Aorta (tissue), 5 donors: ENCODE measurements at regions not wholly inside any gene's neighbourhood (a gene's known extent, or its start where the extent isn't known, plus 50 kb on each side); places are given as distances from the start of the nearest gene placed in this dataset.

ENCODE experiments used
- ATAC-seq: fragments of 200-7000 bp; cut with Tn5 transposase; one replicate; pipeline ENCODE4 v1.9.1; 2022; ENCODE audit warnings: moderate library complexity; ENCODE audit not compliant: low FRiP score
- DNase-seq, 2 donors: peaks; one replicate each; pipeline ENCODE4 v3.0.0-alpha.2; 2020
- H3K27ac ChIP-seq, 2 donors: one replicate each; pipeline ENCODE4 v1.5.1; 2013; ENCODE audit warnings: low read length in 2 of 2, mild to moderate bottlenecking in 2 of 2, moderate library complexity in 2 of 2, control low read depth in 1 of 2, inconsistent platforms in 1 of 2, low read depth in 1 of 2
- H3K27me3 ChIP-seq, 2 donors: one replicate each; pipeline ENCODE4 v1.6.1; 2013; ENCODE audit warnings: control low read depth in 1 of 2, low read length in 1 of 2, mild to moderate bottlenecking in 1 of 2, moderate library complexity in 1 of 2; ENCODE audit not compliant: insufficient read depth in 2 of 2, control insufficient read depth in 1 of 2
- H3K36me3 ChIP-seq, 2 donors: one replicate each; pipeline ENCODE4 v1.6.1; 2013; ENCODE audit warnings: control low read depth in 1 of 2, low read length in 1 of 2, mild to moderate bottlenecking in 1 of 2; ENCODE audit not compliant: insufficient read depth in 2 of 2, control insufficient read depth in 1 of 2
- H3K4me1 ChIP-seq, 2 donors: one replicate each; pipeline ENCODE4 v1.6.1; 2013; ENCODE audit warnings: low read length in 2 of 2, control low read depth in 1 of 2, mild to moderate bottlenecking in 1 of 2, moderate library complexity in 1 of 2; ENCODE audit not compliant: insufficient read depth in 2 of 2, control insufficient read depth in 1 of 2
- H3K4me3 ChIP-seq, 2 donors: one replicate each; pipeline ENCODE4 v1.5.1; 2013; ENCODE audit warnings: low read length in 2 of 2, control low read depth in 1 of 2, mild to moderate bottlenecking in 1 of 2
- H3K9me3 ChIP-seq: one replicate; pipeline ENCODE4 v1.6.1; 2013; ENCODE audit warnings: mild to moderate bottlenecking, low read length; ENCODE audit not compliant: control insufficient read depth
- WGBS, 2 donors: extraction: QIAGEN DNeasy Blood & Tissue Kit; methylation state at CpG; one replicate each; pipeline ENCODE4 v1.1.7; 2013; 5-methylcytosine and 5-hydroxymethylcytosine counted together
- intact Hi-C, 2 donors: fragments of 100-400 bp; cut with DNase I; formaldehyde crosslinking; loops; one replicate each; pipeline versions ENCODE4 v1.14.2 to v1.15.0; 2022
- donor health status: healthy with polysubstance abuse.
- donor health status: Bipolar disorder and iron deficiency.
- donor health status: DM: no; HTN: no; CAD: no.
- donor health status: DM: no; HTN: no; CAD: no.
- donor health status: DM: yes; HTN: yes; CAD: no.

DNA sequence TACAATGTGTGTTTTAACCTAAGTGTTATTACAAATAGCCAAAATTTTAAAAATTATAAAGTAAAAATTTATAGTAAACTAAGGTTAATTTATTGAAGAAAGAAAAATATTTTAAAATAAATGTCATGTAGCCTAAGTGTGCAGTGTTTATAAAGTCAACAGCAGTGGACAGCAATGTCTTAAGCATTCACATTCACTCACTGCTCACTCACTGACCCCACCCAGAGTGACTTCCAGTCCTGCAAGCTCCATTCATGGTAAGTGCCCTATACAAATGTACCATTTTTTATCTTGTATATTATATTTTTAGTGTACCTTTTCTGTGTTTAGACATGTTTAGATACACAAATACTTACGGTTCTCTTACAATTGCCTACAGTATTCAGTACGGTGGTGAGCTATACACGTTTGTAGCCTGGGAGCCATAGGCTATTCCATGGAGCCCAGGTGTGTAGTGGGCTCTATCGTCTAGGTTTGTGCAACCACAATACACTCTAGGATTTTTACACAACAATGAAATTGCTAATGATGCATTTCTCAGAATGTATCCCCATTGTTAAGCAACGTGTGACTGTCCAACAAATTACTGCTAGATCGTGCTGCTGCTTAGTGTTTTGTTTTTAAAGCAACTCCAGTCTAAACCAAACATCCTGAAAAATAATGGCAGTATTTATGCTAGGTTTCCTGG, 108.9 kb upstream of the NAMPT start:
- H3K27me3 ChIP-seq = peaks cover 0 to 2% of the 10 kb centered on the region in 2 donors
- H3K27ac ChIP-seq = no peak overlapping the region
- H3K4me3 ChIP-seq = no peak overlapping the region
- no peaks in the 10 kb centered on the region for H3K36me3 ChIP-seq
- WGBS, 2 donors = 55 to 65% methylated on average over 6 of the region's 6 CpGs
- ATAC-seq = no peak
- no peak for DNase-seq
- H3K4me1 ChIP-seq = no peaks in the 10 kb centered on the region
- intact Hi-C loops = no loop called here
- no peaks in the 10 kb centered on the region for H3K9me3 ChIP-seq

DNA sequence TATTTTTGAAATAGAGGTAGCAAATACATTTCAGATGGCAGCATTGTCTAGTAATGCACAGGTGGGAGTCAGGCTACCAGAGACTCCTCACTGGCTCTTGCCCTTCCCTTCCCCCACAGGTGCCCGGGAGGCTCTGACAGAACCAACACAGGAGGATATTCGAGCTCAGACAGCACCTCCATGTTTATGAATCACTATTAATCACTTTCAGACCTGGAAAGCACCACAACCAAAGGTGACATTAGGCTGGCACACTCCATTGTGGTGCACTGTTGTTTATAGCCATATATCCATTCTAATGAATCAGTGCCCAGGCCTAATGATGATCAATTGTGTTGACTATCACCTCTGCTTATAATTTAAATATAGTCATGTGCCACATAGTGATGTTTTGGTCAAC, 107.8 kb upstream of the NAMPT start:
- H3K36me3 ChIP-seq = no peaks in the 10 kb centered on the region
- peaks cover 0 to 2% of the 10 kb centered on the region in 2 donors for H3K27me3 ChIP-seq
- WGBS, 2 donors = 57 to 68% methylated on average over 2 of the region's 2 CpGs
- H3K9me3 ChIP-seq = no peaks in the 10 kb centered on the region
- H3K4me1 ChIP-seq = no peaks in the 10 kb centered on the region
- no peak for DNase-seq
- intact Hi-C loops = no loop called here
- no peak overlapping the region for H3K4me3 ChIP-seq
- H3K27ac ChIP-seq = no peak overlapping the region
- no peak for ATAC-seq

- no peaks in the 10 kb centered on the region for H3K36me3 ChIP-seq
- ATAC-seq (no peak), DNase-seq (no peak)
- no peaks in the 10 kb centered on the region for H3K9me3 ChIP-seq
- H3K27ac ChIP-seq = no peak overlapping the region
- H3K4me1 ChIP-seq = no peaks in the 10 kb centered on the region
- H3K4me3 ChIP-seq = no peak overlapping the region
- H3K27me3 ChIP-seq = peaks cover 0 to 1% of the 10 kb centered on the region in 2 donors
- 76 to 78% methylated on average over 4 of the region's 4 CpGs for WGBS, 2 donors
- intact Hi-C loops = no loop called here
Observed at GRCh38 chr7:106392144-106392543, 107.4 kb upstream of the NAMPT start.

DNA sequence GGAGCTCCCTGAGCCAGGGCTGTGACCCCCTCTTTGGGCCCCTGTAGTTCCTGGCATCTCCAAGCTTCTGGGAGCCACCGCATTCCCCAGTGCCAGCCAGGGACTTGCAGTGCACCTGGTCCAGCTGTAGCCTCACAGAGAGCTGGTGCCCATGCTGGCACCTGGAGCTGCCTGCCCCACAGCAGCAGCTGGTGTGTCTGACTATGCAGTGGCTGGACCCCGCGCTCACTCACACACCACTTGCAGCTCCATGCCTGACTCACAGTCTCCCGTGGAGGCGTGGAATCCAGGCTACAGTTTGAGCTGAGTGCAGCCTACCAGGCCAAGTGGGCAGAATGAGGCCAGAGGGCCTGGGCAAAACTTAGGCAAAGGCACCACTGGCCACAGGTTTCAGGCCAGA, 102.2 kb upstream of the NAMPT start:
- no peak for DNase-seq
- Histone ChIP-seq H3K9me3 (peaks cover 3% of the 10 kb centered on the region), H3K4me3 (no peak overlapping the region), H3K36me3 (no peaks in the 10 kb centered on the region), H3K27me3 (no peaks in the 10 kb centered on the region), H3K27ac (no peak overlapping the region), H3K4me1 (no peaks in the 10 kb centered on the region)
- ATAC-seq = no peak
- intact Hi-C loops = no loop called here
- whole genome bisulfite sequencing, 2 donors = 90 to 91% methylated on average over 5 of the region's 5 CpGs

- Histone ChIP-seq H3K27ac (no peak overlapping the region), H3K36me3 (no peaks in the 10 kb centered on the region), H3K4me1 (no peaks in the 10 kb centered on the region), H3K9me3 (peaks cover 3% of the 10 kb centered on the region), H3K4me3 (no peak overlapping the region), H3K27me3 (no peaks in the 10 kb centered on the region)
- intact Hi-C loops = no loop called here
- no peak for DNase-seq
- no peak for ATAC-seq
Observed at GRCh38 chr7:106384373-106384772, 99.6 kb upstream of the NAMPT start.

DNA sequence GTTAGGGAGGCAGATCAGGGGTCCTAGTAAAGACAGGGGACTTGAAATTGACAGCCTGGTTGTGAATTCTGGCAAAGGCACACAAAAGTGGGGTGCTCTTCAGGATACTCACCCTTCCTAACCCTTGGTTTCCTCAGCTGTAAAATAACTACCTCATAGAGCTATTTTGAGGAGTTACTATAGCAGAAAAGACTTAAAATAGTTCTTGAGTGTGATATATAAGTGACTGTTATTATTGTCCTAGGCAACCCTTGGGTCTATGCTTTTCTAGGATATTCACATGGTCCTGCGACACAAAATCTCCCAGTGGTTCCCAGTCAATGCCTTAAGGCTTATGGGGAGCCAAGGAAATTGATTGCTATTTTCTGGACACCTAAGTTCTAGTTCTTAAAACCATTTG, 98.1 kb upstream of the NAMPT start:
- intact Hi-C loops = no loop called here
- Histone ChIP-seq H3K27me3 (no peaks in the 10 kb centered on the region), H3K4me3 (no peak overlapping the region), H3K4me1 (no peaks in the 10 kb centered on the region), H3K36me3 (no peaks in the 10 kb centered on the region), H3K9me3 (peaks cover 3% of the 10 kb centered on the region), H3K27ac (no peak overlapping the region)
- WGBS, 2 donors = 74 to 81% methylated on average over 1 of the region's 1 CpG
- ATAC-seq (no peak), DNase-seq (no peak)

DNA sequence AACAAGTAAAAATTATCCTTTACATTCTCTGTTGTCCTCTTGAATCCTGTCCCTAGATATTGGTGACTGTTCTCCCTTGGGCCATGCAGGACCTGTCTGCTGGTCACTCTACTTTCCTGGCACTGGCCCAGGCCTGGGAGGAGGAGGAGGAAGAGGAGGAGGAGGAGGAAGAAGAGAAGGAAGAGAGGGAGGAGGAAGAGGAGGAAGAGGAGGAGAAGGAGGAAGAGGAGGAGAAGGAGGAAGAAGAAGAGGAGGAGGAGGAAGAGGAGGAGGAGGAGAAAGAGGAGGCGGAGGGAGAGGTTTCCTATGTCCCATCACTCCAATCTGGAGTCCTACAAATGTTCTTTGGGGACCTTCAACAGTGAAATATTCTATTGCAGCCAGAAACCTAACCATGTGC, 97.3 kb upstream of the NAMPT start:
- H3K27me3 ChIP-seq = no peaks in the 10 kb centered on the region
- intact Hi-C loops = no loop called here
- ATAC-seq (no peak), DNase-seq (no peak)
- no peak overlapping the region for H3K27ac ChIP-seq
- H3K9me3 ChIP-seq = peaks cover 3% of the 10 kb centered on the region
- H3K4me1 ChIP-seq = no peaks in the 10 kb centered on the region
- WGBS, 2 donors = 89 to 95% methylated on average over 1 of the region's 1 CpG
- H3K4me3 ChIP-seq = no peak overlapping the region
- H3K36me3 ChIP-seq = no peaks in the 10 kb centered on the region

DNA sequence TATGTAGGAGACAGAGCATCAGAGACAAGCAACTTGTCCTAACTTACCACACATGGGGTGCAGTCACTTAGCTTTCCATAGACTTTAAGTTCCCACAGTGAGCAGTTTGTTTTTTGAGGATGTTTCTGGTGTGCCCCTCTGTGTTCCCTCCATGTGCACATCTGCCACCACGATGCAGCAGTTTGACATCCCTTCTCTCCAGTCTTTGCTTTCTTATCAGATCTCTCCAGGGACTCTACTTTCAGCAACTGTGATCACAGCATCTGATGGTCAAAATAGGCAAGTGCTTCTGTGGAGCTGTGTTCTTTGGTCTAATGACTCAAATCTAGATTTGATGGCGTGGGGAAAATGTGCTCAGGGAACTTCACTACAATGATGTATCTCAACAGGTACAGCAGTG, 96.5 kb upstream of the NAMPT start:
- no peak overlapping the region for H3K27ac ChIP-seq
- intact Hi-C loops = no loop called here
- 42 to 50% methylated on average over 2 of the region's 2 CpGs for WGBS, 2 donors
- no peaks in the 10 kb centered on the region for H3K4me1 ChIP-seq
- H3K9me3 ChIP-seq = peaks cover 3% of the 10 kb centered on the region
- H3K4me3 ChIP-seq = no peak overlapping the region
- ATAC-seq (no peak), DNase-seq (no peak)
- no peaks in the 10 kb centered on the region for H3K27me3 ChIP-seq
- H3K36me3 ChIP-seq = no peaks in the 10 kb centered on the region

DNA sequence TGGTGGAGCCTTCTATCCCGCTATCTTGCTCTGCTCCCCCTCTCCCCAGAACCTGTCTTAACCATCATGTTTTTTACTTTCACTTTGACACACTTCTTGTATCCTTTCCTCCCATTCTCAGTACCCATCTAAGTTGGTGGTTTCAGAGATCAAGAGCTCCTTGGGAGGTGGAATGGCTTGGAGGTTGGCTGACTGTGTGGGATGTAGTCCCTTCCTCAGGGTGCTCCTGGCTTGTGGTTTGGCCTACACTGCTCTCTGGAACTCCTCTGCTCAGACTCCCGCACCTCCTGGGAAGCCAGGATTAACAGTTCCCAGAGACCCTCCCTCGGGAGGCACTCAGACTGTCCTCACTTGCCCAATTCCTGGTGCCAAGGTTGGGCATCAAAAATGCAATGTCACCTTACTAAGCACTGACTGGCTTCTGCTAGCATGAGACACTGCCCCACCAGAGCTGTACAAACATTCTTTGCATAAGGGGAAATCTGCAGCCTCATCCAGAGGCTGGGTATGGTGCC, 93.1 kb upstream of the NAMPT start:
- H3K27me3 ChIP-seq = no peaks in the 10 kb centered on the region
- H3K4me3 ChIP-seq = no peak overlapping the region
- 88 to 89% methylated on average over 3 of the region's 3 CpGs for WGBS, 2 donors
- intact Hi-C loops = no loop called here
- H3K36me3 ChIP-seq = no peaks in the 10 kb centered on the region
- DNase-seq (no peak), ATAC-seq (no peak)
- no peaks in the 10 kb centered on the region for H3K4me1 ChIP-seq
- H3K27ac ChIP-seq = no peak overlapping the region
- H3K9me3 ChIP-seq = no peaks in the 10 kb centered on the region
